ENCODE measurements at regions not wholly inside any gene's neighbourhood (a gene's known extent, or its start where the extent isn't known, plus 50 kb on each side); places are given as distances from the start of the nearest gene placed in this dataset.
"Not testable (repeated sequence)": the region's sequence is repeated elsewhere in the genome, so short reads cannot be mapped to it uniquely, and the experiment has no call there.

GRCh38 chr22:22380098-22381030, 128.2 kb downstream of the ZNF280B start:
- Histone ChIP-seq H3K27ac (no peak overlapping the region), H3K9me3 (no peaks in the 10 kb centered on the region), H3K4me3 (no peak overlapping the region), H3K27me3 (no peaks in the 10 kb centered on the region), H3K36me3 (no peaks in the 10 kb centered on the region), H3K4me1 (no peaks in the 10 kb centered on the region)
- no peak for DNase-seq
- 14% methylated on average over 3 of the region's 11 CpGs for WGBS (ENCODE audit: insufficient coverage, low coverage, low lambda C conversion rate, missing lambda C conversion rate)
- TF ChIP-seq CTCF (IDR thresholded peaks at IDR 0.05), result peak in 2 of 4 donors; percentile 14 to 24
- TF ChIP-seq POLR2A (IDR thresholded peaks at IDR 0.05), result no peak
- intact Hi-C loops (cut with DNase I), result no loop called here
- peak in 3 of 4 donors; percentile 19 to 41 (median 36) for ATAC-seq

GRCh38 chr22:22381292-22381691, 127.2 kb downstream of the ZNF280B start:
- ATAC-seq, result peak in 1 of 4 donors; percentile 33
- H3K9me3 ChIP-seq; intact Hi-C loops (cut with DNase I); H3K4me1 ChIP-seq; H3K27ac ChIP-seq; DNase-seq; H3K36me3 ChIP-seq; H3K27me3 ChIP-seq; H3K4me3 ChIP-seq: not testable (repeated sequence)
- 60% methylated on average over 1 of the region's 2 CpGs for WGBS (ENCODE audit: insufficient coverage, low coverage, low lambda C conversion rate, missing lambda C conversion rate)

- ATAC-seq (no peak), DNase-seq (no peak)
- H3K9me3 ChIP-seq, result no peaks in the 10 kb centered on the region
- H3K27me3 ChIP-seq, result no peaks in the 10 kb centered on the region
- no peak overlapping the region for H3K4me3 ChIP-seq
- H3K27ac ChIP-seq, result no peak overlapping the region
- no peak for TF ChIP-seq CTCF (IDR thresholded peaks at IDR 0.05)
- no peak for TF ChIP-seq POLR2A (IDR thresholded peaks at IDR 0.05)
- WGBS (ENCODE audit: insufficient coverage, low coverage, low lambda C conversion rate, missing lambda C conversion rate), result 56% methylated on average over 3 of the region's 3 CpGs
- intact Hi-C loops (cut with DNase I), result no loop called here
- no peaks in the 10 kb centered on the region for H3K36me3 ChIP-seq
- peaks cover 0 to 16% (median 6%) of the 10 kb centered on the region in 4 donors for H3K4me1 ChIP-seq
Observed at GRCh38 chr22:22384267-22384666, 124.3 kb downstream of the ZNF280B start.

- no peak overlapping the region for H3K27ac ChIP-seq
- no peak for TF ChIP-seq CTCF (IDR thresholded peaks at IDR 0.05)
- no peak for TF ChIP-seq POLR2A (IDR thresholded peaks at IDR 0.05)
- WGBS (ENCODE audit: insufficient coverage, low coverage, low lambda C conversion rate, missing lambda C conversion rate), result 71% methylated on average over 2 of the region's 2 CpGs
- H3K9me3 ChIP-seq, result no peaks in the 10 kb centered on the region
- no peak for ATAC-seq
- no peak for DNase-seq
- no peak overlapping the region for H3K4me3 ChIP-seq
- no peaks in the 10 kb centered on the region for H3K36me3 ChIP-seq
- intact Hi-C loops (cut with DNase I), result no loop called here
- no peaks in the 10 kb centered on the region for H3K27me3 ChIP-seq
- H3K4me1 ChIP-seq, result peaks cover 0 to 16% (median 6%) of the 10 kb centered on the region in 4 donors
Observed at GRCh38 chr22:22384668-22385244, 123.8 kb downstream of the ZNF280B start.

Measured in right lobe of liver (tissue), 6 donors.